ENCODE measurements at regions not wholly inside any gene's neighbourhood (a gene's known extent, or its start where the extent isn't known, plus 50 kb on each side); places are given as distances from the start of the nearest gene placed in this dataset.

DNA sequence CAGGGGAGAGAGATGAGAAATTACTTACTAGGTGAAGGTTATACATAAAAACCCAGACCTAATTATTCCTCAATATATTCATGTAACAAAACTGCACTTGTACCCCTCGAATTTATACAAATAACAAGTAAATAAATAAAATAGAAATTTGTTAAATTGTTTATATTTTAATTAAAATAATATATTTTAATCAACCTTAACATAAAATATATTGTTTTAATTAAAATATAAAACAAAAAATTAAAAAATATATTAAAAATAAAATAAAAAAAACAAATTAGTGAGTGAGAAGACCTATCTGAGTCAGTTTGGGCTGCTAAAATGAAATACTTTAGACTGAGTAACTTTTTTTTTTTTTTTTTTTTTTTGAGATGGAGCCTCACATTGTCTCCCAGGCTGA is 87.4 kb upstream of the PCDH7 start:
- no peak overlapping the region for H2BK20ac ChIP-seq (ENCODE audit: low read length)
- H3K18ac ChIP-seq (ENCODE audit: extremely low read depth, low read length), result no peak overlapping the region
- H3K56ac ChIP-seq (replicated peaks; ENCODE audit: insufficient read length, low read depth, low read length), result no peak overlapping the region
- no peak overlapping the region for H4K91ac ChIP-seq (replicated peaks; ENCODE audit: insufficient read length, low read length)
- no peaks in the 10 kb centered on the region for H3K79me2 ChIP-seq (ENCODE audit: control insufficient read depth in 1 of 2, insufficient read depth in 2 of 2, low read length in 2 of 2)
- no peaks in the 10 kb centered on the region for H3K4me1 ChIP-seq (replicated peaks in 1 of 4; ENCODE audit: control insufficient read depth in 3 of 4, insufficient read depth in 4 of 4, low read length in 3 of 4)
- H3K79me1 ChIP-seq (ENCODE audit: low read depth, low read length), result no peaks in the 10 kb centered on the region
- H2BK15ac ChIP-seq (ENCODE audit: low read length), result no peak overlapping the region
- no peak overlapping the region for H2AK5ac ChIP-seq (ENCODE audit: low read depth, low read length)
- CTCF ChIA-PET (ENCODE audit: partially characterized antibody), result no interaction called here
- H3K23me2 ChIP-seq (ENCODE audit: low read depth, low read length), result no peaks in the 10 kb centered on the region
- H3K4me3 ChIP-seq (ENCODE audit: extremely low read depth in 1 of 4, insufficient read depth in 2 of 4, low read depth in 3 of 4, low read length in 4 of 4), result no peak overlapping the region
- H3K4me2 ChIP-seq (ENCODE audit: insufficient read depth in 1 of 2, low read depth in 2 of 2, low read length in 2 of 2), result no peak overlapping the region
- H2BK5ac ChIP-seq (ENCODE audit: low read depth, low read length), result no peak overlapping the region
- H4K8ac ChIP-seq (ENCODE audit: extremely low read depth, insufficient read depth, low read length), result no peak overlapping the region
- no peak overlapping the region for H4K5ac ChIP-seq (ENCODE audit: insufficient read length, low read depth, low read length)
- WGBS, 2 experiments (ENCODE audit: extremely low coverage in 1 of 2, insufficient coverage in 1 of 2, insufficient read length in 1 of 2, insufficient replicate concordance in 2 of 2, low coverage in 1 of 2, low lambda C conversion rate in 2 of 2, missing lambda C conversion rate in 1 of 2), result 87% methylated on average over 1 of the region's 1 CpG; no CpG with 5 or more reads in 1 of the 2 experiments
- H2AFZ ChIP-seq (ENCODE audit: low read length), result no peak overlapping the region
- H2BK120ac ChIP-seq (replicated peaks; ENCODE audit: low read depth, low read length), result no peak overlapping the region
- POLR2A ChIA-PET (ENCODE audit: partially characterized antibody), result no interaction called here
- H3K23ac ChIP-seq (ENCODE audit: insufficient read length), result no peak overlapping the region
- H4K20me1 ChIP-seq (replicated peaks in 1 of 2; ENCODE audit: control insufficient read depth in 1 of 2, insufficient read depth in 2 of 2, low read length in 2 of 2), result no peaks in the 10 kb centered on the region
- DNase-seq (ENCODE audit: low read depth in 1 of 2, low spot score in 2 of 2), result no peak
- no peaks in the 10 kb centered on the region for H3K36me3 ChIP-seq (ENCODE audit: control insufficient read depth in 2 of 4, insufficient read depth in 4 of 4, low read length in 3 of 4)
- H3K4ac ChIP-seq (replicated peaks; ENCODE audit: insufficient read length, low read depth, low read length), result no peak overlapping the region
- no peak overlapping the region for H2BK12ac ChIP-seq (ENCODE audit: low read depth, low read length)
- H3K27me3 ChIP-seq (replicated peaks in 1 of 4; ENCODE audit: control insufficient read depth in 3 of 4, extremely low read depth in 1 of 4, insufficient read depth in 3 of 4, low read length in 3 of 4), result no peaks in the 10 kb centered on the region
- no peaks in the 10 kb centered on the region for H3K9me3 ChIP-seq (ENCODE audit: insufficient read depth in 2 of 2, low read depth in 1 of 2, low read length in 1 of 2)
- FAIRE-seq, result no peak
- H3K14ac ChIP-seq (ENCODE audit: insufficient read length), result no peak overlapping the region
- no peak overlapping the region for H3K9ac ChIP-seq (replicated peaks in 1 of 4; ENCODE audit: extremely low read depth in 1 of 4, low read depth in 3 of 4, low read length in 3 of 4)
- TF ChIP-seq TAF1 (IDR thresholded peaks at IDR 0.05; ENCODE audit: low read depth, low read length), result no peak
- no peak for TF ChIP-seq SIN3A (conservative IDR thresholded peaks at IDR 0.05 in 1 of 2, IDR thresholded peaks at IDR 0.05 in 1 of 2; ENCODE audit: low read depth in 1 of 2, low read length in 2 of 2)
- TF ChIP-seq, protein P1, sequence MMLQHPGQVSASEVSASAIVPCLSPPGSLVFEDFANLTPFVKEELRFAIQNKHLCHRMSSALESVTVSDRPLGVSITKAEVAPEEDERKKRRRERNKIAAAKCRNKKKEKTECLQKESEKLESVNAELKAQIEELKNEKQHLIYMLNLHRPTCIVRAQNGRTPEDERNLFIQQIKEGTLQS (IDR thresholded peaks at IDR 0.05; ENCODE audit: insufficient read depth, low read depth, low read length), result no peak
- no peak for TF ChIP-seq TAF7 (optimal IDR thresholded peaks at IDR 0.05; ENCODE audit: borderline replicate concordance, low read depth, low read length)
- no peak for TF ChIP-seq RFX5 (IDR thresholded peaks at IDR 0.05; ENCODE audit: borderline replicate concordance, low read depth, low read length)
- TF ChIP-seq JUN (IDR thresholded peaks at IDR 0.05; ENCODE audit: low read depth, low read length), result no peak
- TF ChIP-seq CBX8 (IDR thresholded peaks at IDR 0.05; ENCODE audit: borderline replicate concordance, low read depth, low read length), result no peak
- no peak for TF ChIP-seq CREB1 (IDR thresholded peaks at IDR 0.05)
- no peak for TF ChIP-seq RNF2 (IDR thresholded peaks at IDR 0.05; ENCODE audit: borderline replicate concordance, low read depth, low read length, missing control alignments, poor library complexity, severe bottlenecking)
- no peak for TF ChIP-seq EP300 (IDR thresholded peaks at IDR 0.05; ENCODE audit: borderline replicate concordance in 1 of 2, low read depth in 2 of 2, low read length in 2 of 2)
- TF ChIP-seq BRCA1 (IDR thresholded peaks at IDR 0.05; ENCODE audit: low read depth, low read length), result no peak
- no peak for TF ChIP-seq SIX5 (IDR thresholded peaks at IDR 0.05; ENCODE audit: low read depth, low read length)
- no peak for TF ChIP-seq POU5F1 (IDR thresholded peaks at IDR 0.05; ENCODE audit: low read depth, low read length)
- TF ChIP-seq EGR1 (IDR thresholded peaks at IDR 0.05; ENCODE audit: borderline replicate concordance, low read depth, low read length), result no peak
- no peak overlapping the region for H3K27ac ChIP-seq (ENCODE audit: low read depth, low read length)
